Limb (tissue), 2 donors: ENCODE measurements at regions not wholly inside any gene's neighbourhood (a gene's known extent, or its start where the extent isn't known, plus 50 kb on each side); places are given as distances from the start of the nearest gene placed in this dataset.

ENCODE experiments used
- DNase-seq, 2 donors: peaks; one replicate each; pipeline ENCODE4 v3.0.0-alpha.2; 2016; ENCODE audit errors: extremely low spot score in 2 of 2

DNA sequence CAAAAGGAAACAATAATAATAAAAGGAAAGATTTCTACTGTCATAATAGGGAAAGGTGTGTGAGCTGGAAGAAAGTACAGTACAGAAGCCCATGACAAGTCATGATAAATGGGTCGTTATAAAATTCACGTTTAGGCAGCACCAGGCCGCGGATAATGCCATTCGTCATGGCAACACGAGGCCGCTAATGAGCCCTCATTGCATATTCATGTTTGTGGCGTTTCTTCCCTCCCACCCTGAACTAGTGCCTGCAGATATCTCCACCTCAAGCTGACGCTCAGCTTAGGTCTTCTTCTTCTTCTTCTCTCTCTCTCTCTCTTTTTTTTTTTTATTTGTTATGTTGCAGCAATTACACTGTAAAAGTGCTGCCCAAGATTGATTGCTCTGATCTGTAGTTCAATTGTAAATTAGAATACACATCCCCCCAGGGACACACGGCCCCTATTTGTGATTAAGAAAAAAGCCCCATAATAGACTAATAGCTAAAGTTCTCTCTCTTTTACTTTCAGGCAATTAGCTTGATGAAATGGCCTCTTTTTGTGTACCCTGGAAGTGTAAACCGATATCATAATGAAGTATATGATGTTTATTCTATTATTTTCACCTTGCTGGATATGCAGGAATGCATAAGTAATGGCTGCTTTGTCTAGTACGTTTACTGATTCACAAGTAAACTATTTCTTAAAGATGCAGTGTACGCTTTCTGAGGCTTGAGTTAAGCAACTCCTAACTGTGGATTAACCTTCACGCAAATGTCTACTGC is 61.9 kb upstream of the NR2F2 start:
- no peak for DNase-seq

GRCh38 chr15:96270581-96271172 is 59.8 kb upstream of the NR2F2 start:
- no peak for DNase-seq

- DNase-seq = no peak
Measured at GRCh38 chr15:96272427-96272826, 58.1 kb upstream of the NR2F2 start.

DNA sequence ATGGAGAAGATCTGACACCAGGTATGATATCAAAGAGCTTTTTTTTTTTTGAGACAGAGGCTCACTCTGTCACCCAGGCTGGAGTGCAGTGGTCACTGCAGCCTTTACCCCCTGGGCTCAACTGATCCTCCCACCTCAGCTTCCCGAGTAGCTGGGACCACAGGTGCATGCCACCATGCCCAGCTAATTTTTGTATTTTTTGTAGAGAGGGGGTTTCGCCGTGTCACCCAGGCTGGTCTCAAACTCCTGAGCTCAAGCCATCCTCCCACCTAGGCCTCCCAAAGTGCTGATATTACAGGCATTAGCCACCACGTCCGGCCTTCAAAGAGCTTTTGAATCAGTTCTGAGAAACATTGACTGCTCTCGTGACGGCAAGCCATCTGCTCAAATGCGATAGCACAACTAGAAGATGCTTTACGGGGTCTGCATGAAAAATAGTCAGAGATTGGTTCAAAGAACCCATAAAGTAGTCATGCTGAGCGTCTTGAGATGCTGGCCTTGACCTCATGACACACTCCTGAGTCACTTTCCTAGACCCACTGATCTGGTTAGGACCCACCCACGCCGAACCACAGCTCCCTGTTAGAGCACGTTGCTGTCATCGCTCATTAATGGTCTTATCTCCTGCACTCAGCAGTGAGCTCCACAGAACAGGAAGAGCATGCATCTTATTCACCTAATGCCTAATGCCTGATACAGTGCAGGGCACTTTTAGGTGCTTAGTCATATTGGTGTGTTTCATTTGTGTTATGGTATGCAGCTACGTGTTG is 57.0 kb upstream of the NR2F2 start:
- DNase-seq = no peak

DNA sequence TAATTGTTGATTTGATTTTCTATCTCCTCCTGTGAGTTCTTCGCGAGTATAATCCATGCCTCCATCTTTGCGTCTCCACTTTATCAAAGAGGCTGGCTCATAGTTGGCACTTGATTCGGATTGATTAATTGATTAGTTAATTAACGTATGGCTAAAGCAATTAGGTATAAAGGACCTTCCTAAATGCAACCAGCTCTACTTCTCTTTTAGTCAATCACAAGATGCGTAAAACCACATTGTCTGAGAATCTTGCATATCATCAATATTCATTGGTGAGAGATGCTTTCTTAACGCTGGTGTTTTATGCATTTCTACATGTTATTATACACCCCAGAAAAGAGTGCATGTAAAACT is 56.4 kb upstream of the NR2F2 start:
- DNase-seq = no peak

- DNase-seq = no peak
Measured at GRCh38 chr15:96274698-96275097, 55.8 kb upstream of the NR2F2 start.

- no peak for DNase-seq
Measured at GRCh38 chr15:96276438-96277210, 53.9 kb upstream of the NR2F2 start.
